Spleen (tissue), 7 donors: ENCODE measurements at regions not wholly inside any gene's neighbourhood (a gene's known extent, or its start where the extent isn't known, plus 50 kb on each side); places are given as distances from the start of the nearest gene placed in this dataset.

ENCODE experiments used
- POLR2A ChIP-seq, 3 donors: fragments of 450-650 bp; IDR thresholded peaks; one replicate each; pipeline ENCODE4 v1.5.1; 2017; ENCODE audit warnings: antibody characterized with exemption in 3 of 3, mild to moderate bottlenecking in 1 of 3
- TF ChIP-seq, protein P1 (sequence below), 11 experiments: fragments of 200-600 bp in 7 of 11; fragments of 450-650 bp in 4 of 11; sonication (generic) in 4 of 11; IDR thresholded peaks in 8 of 11; conservative IDR thresholded peaks in 3 of 11; 1 replicate in 7 of 11; 2 replicates in 4 of 11; pipeline versions ENCODE4 v1.4.0 to v1.8.0; 2016 to 2021; ENCODE audit warnings: antibody characterized with exemption in 11 of 11, inconsistent platforms in 4 of 11, mild to moderate bottlenecking in 1 of 11
- donor health status: DM: no; HTN: no; CAD: no; lungs with moderate emphysema.
- donor health status: DM: no; HTN: no; CAD: no.
- donor health status: DM: no; HTN: no; CAD: no.

DNA sequence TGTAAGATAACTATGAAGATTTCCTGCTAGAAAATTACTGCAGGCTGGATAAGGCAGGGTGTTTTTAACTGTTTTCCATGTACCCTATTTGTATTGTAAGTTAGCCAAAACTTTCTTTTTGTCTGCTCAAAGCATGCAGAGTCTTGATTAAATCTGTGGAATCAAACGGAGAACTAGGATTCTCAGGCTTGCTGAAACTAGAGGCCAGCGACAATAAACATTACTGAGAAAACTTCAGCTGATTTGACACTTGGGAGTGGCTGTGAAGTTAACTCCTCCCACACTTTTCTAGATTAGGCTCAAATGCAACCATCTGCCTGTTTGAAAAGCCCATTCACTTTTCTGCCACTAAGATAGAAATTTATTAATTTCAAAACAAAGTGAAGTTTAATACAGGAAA, 153.2 kb upstream of the FRMD4B start:
- TF ChIP-seq, protein P1, sequence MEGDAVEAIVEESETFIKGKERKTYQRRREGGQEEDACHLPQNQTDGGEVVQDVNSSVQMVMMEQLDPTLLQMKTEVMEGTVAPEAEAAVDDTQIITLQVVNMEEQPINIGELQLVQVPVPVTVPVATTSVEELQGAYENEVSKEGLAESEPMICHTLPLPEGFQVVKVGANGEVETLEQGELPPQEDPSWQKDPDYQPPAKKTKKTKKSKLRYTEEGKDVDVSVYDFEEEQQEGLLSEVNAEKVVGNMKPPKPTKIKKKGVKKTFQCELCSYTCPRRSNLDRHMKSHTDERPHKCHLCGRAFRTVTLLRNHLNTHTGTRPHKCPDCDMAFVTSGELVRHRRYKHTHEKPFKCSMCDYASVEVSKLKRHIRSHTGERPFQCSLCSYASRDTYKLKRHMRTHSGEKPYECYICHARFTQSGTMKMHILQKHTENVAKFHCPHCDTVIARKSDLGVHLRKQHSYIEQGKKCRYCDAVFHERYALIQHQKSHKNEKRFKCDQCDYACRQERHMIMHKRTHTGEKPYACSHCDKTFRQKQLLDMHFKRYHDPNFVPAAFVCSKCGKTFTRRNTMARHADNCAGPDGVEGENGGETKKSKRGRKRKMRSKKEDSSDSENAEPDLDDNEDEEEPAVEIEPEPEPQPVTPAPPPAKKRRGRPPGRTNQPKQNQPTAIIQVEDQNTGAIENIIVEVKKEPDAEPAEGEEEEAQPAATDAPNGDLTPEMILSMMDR (IDR thresholded peaks at IDR 0.05 in 8 of 11, conservative IDR thresholded peaks at IDR 0.05 in 3 of 11), result no peak
- TF ChIP-seq POLR2A (IDR thresholded peaks at IDR 0.05), result no peak
